Stimulated activated CD4-positive, alpha-beta T cell treated with anti-CD3 and anti-CD28 coated beads, Interleukin-15, amount 100 ng/mL, for 48 hours (primary cell): ENCODE measurements at regions not wholly inside any gene's neighbourhood (a gene's known extent, or its start where the extent isn't known, plus 50 kb on each side); places are given as distances from the start of the nearest gene placed in this dataset.
"Not testable (repeated sequence)": the region's sequence is repeated elsewhere in the genome, so short reads cannot be mapped to it uniquely, and the experiment has no call there.

Experiments used
- DNase-seq, 2 donors: peaks; one replicate each; pipeline ENCODE4 v3.0.0-alpha.2; 2020; ENCODE audit warnings: low read depth in 2 of 2

GRCh38 chr11:116666673-116667249 lies 106.0 kb downstream of the BUD13 start:
- not testable (repeated sequence) for DNase-seq

GRCh38 chr11:116665523-116665922 lies 107.3 kb downstream of the BUD13 start:
- no peak for DNase-seq

- DNase-seq, result no peak
Observed at GRCh38 chr11:116661056-116661455, 111.7 kb downstream of the BUD13 start.

- no peak for DNase-seq
Observed at GRCh38 chr11:116660011-116660410, 112.8 kb downstream of the BUD13 start.

GRCh38 chr11:116658876-116659535 lies 113.8 kb downstream of the BUD13 start:
- no peak for DNase-seq

- no peak for DNase-seq
Observed at GRCh38 chr11:116657842-116658825, 114.7 kb downstream of the BUD13 start.

- no peak for DNase-seq
Observed at GRCh38 chr11:116656011-116656410, 116.8 kb downstream of the BUD13 start.

- DNase-seq, result no peak
Observed at GRCh38 chr11:116654526-116654925, 118.3 kb downstream of the BUD13 start.

GRCh38 chr11:116653206-116653605 lies 119.6 kb downstream of the BUD13 start:
- no peak for DNase-seq

- DNase-seq, result no peak
Observed at GRCh38 chr11:116651737-116652237, 121.0 kb downstream of the BUD13 start.

GRCh38 chr11:116651098-116651736 lies 121.6 kb downstream of the BUD13 start:
- no peak for DNase-seq

GRCh38 chr11:116650052-116650451 lies 122.7 kb downstream of the BUD13 start:
- no peak for DNase-seq

GRCh38 chr11:116649268-116649667 lies 123.5 kb downstream of the BUD13 start:
- DNase-seq, result no peak

GRCh38 chr11:116648247-116649174 lies 124.3 kb downstream of the BUD13 start:
- no peak for DNase-seq

- DNase-seq, result no peak
Observed at GRCh38 chr11:116647305-116648080, 125.3 kb downstream of the BUD13 start.

GRCh38 chr11:116646191-116646590 lies 126.6 kb downstream of the BUD13 start:
- DNase-seq, result no peak

- no peak for DNase-seq
Observed at GRCh38 chr11:116644941-116645305, 127.9 kb downstream of the BUD13 start.

- no peak for DNase-seq
Observed at GRCh38 chr11:116644201-116644940, 128.4 kb downstream of the BUD13 start.

GRCh38 chr11:116643521-116643920 lies 129.3 kb downstream of the BUD13 start:
- no peak for DNase-seq
